Trophoblast cell (in vitro differentiated cells and primary cell): ENCODE measurements at regions not wholly inside any gene's neighbourhood (a gene's known extent, or its start where the extent isn't known, plus 50 kb on each side); places are given as distances from the start of the nearest gene placed in this dataset.

Source experiments
- DNase-seq, 2 donors: peaks; one replicate each; pipeline ENCODE4 v3.0.0-alpha.2; 2016
- H2AFZ ChIP-seq: 2 replicates; pipeline ENCODE4 v1.6.1; 2013; ENCODE audit warnings: low read length, moderate library complexity, mild to moderate bottlenecking; ENCODE audit not compliant: insufficient read depth, poor library complexity
- H2AK5ac ChIP-seq: 2 replicates; pipeline ENCODE4 v1.6.1; 2013; ENCODE audit warnings: mild to moderate bottlenecking, low read length
- H2BK120ac ChIP-seq: 2 replicates; pipeline ENCODE4 v1.6.1; 2013; ENCODE audit warnings: low read length, mild to moderate bottlenecking, moderate library complexity; ENCODE audit not compliant: insufficient read depth, poor library complexity
- H2BK12ac ChIP-seq: 2 replicates; pipeline ENCODE4 v1.6.1; 2013; ENCODE audit warnings: mild to moderate bottlenecking, low read length, moderate library complexity
- H2BK5ac ChIP-seq: 2 replicates; pipeline ENCODE4 v1.6.1; 2013; ENCODE audit warnings: low read length, low read depth, moderate library complexity, mild to moderate bottlenecking; ENCODE audit not compliant: poor library complexity
- H3K14ac ChIP-seq: 2 replicates; pipeline ENCODE4 v1.6.1; 2013; ENCODE audit warnings: mild to moderate bottlenecking, low read length
- H3K18ac ChIP-seq: 2 replicates; pipeline ENCODE4 v1.6.1; 2013; ENCODE audit warnings: mild to moderate bottlenecking, low read length
- H3K23ac ChIP-seq: 2 replicates; pipeline ENCODE4 v1.6.1; 2013; ENCODE audit warnings: low read length
- H3K27ac ChIP-seq: 2 replicates; pipeline ENCODE4 v1.5.1; 2013; ENCODE audit warnings: low read depth, mild to moderate bottlenecking, inconsistent platforms, low read length, moderate library complexity
- H3K27me3 ChIP-seq: 2 replicates; pipeline ENCODE4 v1.6.1; 2013; ENCODE audit warnings: inconsistent platforms, mild to moderate bottlenecking, low read length, moderate library complexity; ENCODE audit not compliant: insufficient read depth
- H3K36me3 ChIP-seq, 2 experiments: 1 replicate in 1 of 2; 2 replicates in 1 of 2; pipeline ENCODE4 v1.6.1; 2013; ENCODE audit warnings: low read length in 2 of 2, mild to moderate bottlenecking in 2 of 2, moderate library complexity in 1 of 2; ENCODE audit not compliant: insufficient read depth in 2 of 2, control insufficient read depth in 1 of 2
- H3K4ac ChIP-seq: 2 replicates; pipeline ENCODE4 v1.6.1; 2013; ENCODE audit warnings: low read depth, mild to moderate bottlenecking, low read length, moderate library complexity
- H3K4me1 ChIP-seq, 2 experiments: 1 replicate in 1 of 2; 2 replicates in 1 of 2; pipeline ENCODE4 v1.6.1; 2013; ENCODE audit warnings: low read length in 2 of 2, mild to moderate bottlenecking in 2 of 2, moderate library complexity in 1 of 2; ENCODE audit not compliant: insufficient read depth in 2 of 2, control insufficient read depth in 1 of 2
- H3K4me2 ChIP-seq: 2 replicates; pipeline ENCODE4 v1.6.1; 2013; ENCODE audit warnings: inconsistent platforms, mild to moderate bottlenecking, low read length, moderate library complexity
- H3K4me3 ChIP-seq: 2 replicates; pipeline ENCODE4 v1.5.1; 2013; ENCODE audit warnings: mild to moderate bottlenecking, low read depth, low read length, inconsistent platforms
- H3K79me1 ChIP-seq: one replicate; pipeline ENCODE4 v1.6.1; 2013; ENCODE audit warnings: low read length
- H3K79me2 ChIP-seq: 2 replicates; pipeline ENCODE4 v1.6.1; 2013; ENCODE audit warnings: low read length, mild to moderate bottlenecking; ENCODE audit not compliant: control insufficient read depth, insufficient read depth, poor library complexity
- H3K9ac ChIP-seq: 2 replicates; pipeline ENCODE4 v1.6.1; 2013; ENCODE audit warnings: mild to moderate bottlenecking, low read length
- H3K9me3 ChIP-seq: 2 replicates; pipeline ENCODE4 v1.6.1; 2013; ENCODE audit warnings: low read depth, mild to moderate bottlenecking, control low read depth, inconsistent platforms, low read length; ENCODE audit not compliant: insufficient read depth
- H4K12ac ChIP-seq: 2 replicates; pipeline ENCODE4 v1.6.1; 2013; ENCODE audit warnings: low read depth, mild to moderate bottlenecking, low read length, moderate library complexity
- H4K8ac ChIP-seq: 2 replicates; pipeline ENCODE4 v1.6.1; 2013; ENCODE audit warnings: low read depth, mild to moderate bottlenecking, low read length, moderate library complexity
- H4K91ac ChIP-seq: one replicate; pipeline ENCODE4 v1.6.1; 2013; ENCODE audit warnings: low read depth, mild to moderate bottlenecking, low read length, moderate library complexity
- WGBS: extraction: QIAGEN DNeasy Blood & Tissue Kit; methylation state at CpG from one replicate; pipeline ENCODE4 v1.1.7; 2013; ENCODE audit warnings: missing lambda C conversion rate; ENCODE audit not compliant: insufficient read length, insufficient coverage; ENCODE audit errors: extremely low coverage; 5-methylcytosine and 5-hydroxymethylcytosine counted together

DNA sequence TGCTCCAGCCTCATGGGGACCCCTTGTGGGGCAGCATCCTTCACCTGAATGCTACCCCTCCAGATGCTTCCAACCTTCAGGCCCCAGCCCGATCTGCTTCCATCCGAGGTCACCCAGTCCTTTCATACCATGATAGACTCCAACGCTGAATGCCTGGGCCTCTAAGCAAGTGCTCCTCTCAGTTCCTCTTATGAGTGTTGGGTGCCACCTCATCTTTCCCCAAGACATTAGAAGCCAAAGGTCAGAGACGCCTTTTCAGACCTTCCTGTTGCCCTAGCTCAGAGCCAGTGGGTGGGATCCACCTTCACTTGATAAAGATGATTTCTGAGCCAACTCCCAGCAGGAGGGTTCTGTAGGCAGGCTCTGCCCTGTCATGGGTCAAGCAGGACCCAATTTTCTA lies 174.5 kb upstream of the MGAT5 start:
- Histone ChIP-seq H3K9me3 (peaks cover 3% of the 10 kb centered on the region), H2BK120ac (no peak overlapping the region), H4K8ac (no peak overlapping the region), H2BK12ac (no peak overlapping the region), H2BK5ac (no peak overlapping the region), H3K4me2 (no peak overlapping the region), H4K91ac (no peak overlapping the region), H3K27ac (no peak overlapping the region), H3K23ac (no peak overlapping the region), H3K18ac (no peak overlapping the region), H3K4ac (no peak overlapping the region), H3K9ac (no peak overlapping the region), H3K4me1 (peaks cover 0 to 6% of the 10 kb centered on the region in 2 experiments), H3K79me2 (no peaks in the 10 kb centered on the region), H3K27me3 (no peaks in the 10 kb centered on the region), H3K14ac (no peak overlapping the region), H3K4me3 (no peak overlapping the region), H4K12ac (no peak overlapping the region), H3K79me1 (no peaks in the 10 kb centered on the region), H2AK5ac (no peak overlapping the region), H2AFZ (no peak overlapping the region), H3K36me3 (no peaks in the 10 kb centered on the region)
- no CpG with 5 or more reads among the region's 4 CpGs for WGBS
- no peak for DNase-seq

- no peaks in the 10 kb centered on the region for H3K27me3 ChIP-seq
- H3K36me3 ChIP-seq = no peaks in the 10 kb centered on the region
- H2BK120ac ChIP-seq = no peak overlapping the region
- no peak overlapping the region for H3K14ac ChIP-seq
- H3K9me3 ChIP-seq = no peaks in the 10 kb centered on the region
- no peak overlapping the region for H3K4ac ChIP-seq
- no peak overlapping the region for H3K27ac ChIP-seq
- peaks cover 0 to 6% of the 10 kb centered on the region in 2 experiments for H3K4me1 ChIP-seq
- no peak overlapping the region for H3K18ac ChIP-seq
- no peaks in the 10 kb centered on the region for H3K79me1 ChIP-seq
- no peak overlapping the region for H3K4me2 ChIP-seq
- no peak overlapping the region for H3K23ac ChIP-seq
- H2BK12ac ChIP-seq = no peak overlapping the region
- H2AK5ac ChIP-seq = no peak overlapping the region
- WGBS = no CpG with 5 or more reads among the region's 7 CpGs
- H3K4me3 ChIP-seq = no peak overlapping the region
- no peak overlapping the region for H2BK5ac ChIP-seq
- H3K9ac ChIP-seq = no peak overlapping the region
- H4K12ac ChIP-seq = no peak overlapping the region
- no peaks in the 10 kb centered on the region for H3K79me2 ChIP-seq
- H4K91ac ChIP-seq = no peak overlapping the region
- DNase-seq = peak; percentile 23 to 50
- H4K8ac ChIP-seq = no peak overlapping the region
- no peak overlapping the region for H2AFZ ChIP-seq
Measured at GRCh38 chr2:134080386-134081089, 173.3 kb upstream of the MGAT5 start.

GRCh38 chr2:134081238-134081938 lies 172.5 kb upstream of the MGAT5 start:
- Histone ChIP-seq H2BK120ac (no peak overlapping the region), H3K23ac (no peak overlapping the region), H4K91ac (no peak overlapping the region), H2BK12ac (no peak overlapping the region), H3K79me2 (no peaks in the 10 kb centered on the region), H4K8ac (no peak overlapping the region), H3K27ac (no peak overlapping the region), H3K14ac (no peak overlapping the region), H3K79me1 (no peaks in the 10 kb centered on the region), H4K12ac (no peak overlapping the region), H3K4me3 (no peak overlapping the region), H2AFZ (no peak overlapping the region), H3K36me3 (no peaks in the 10 kb centered on the region), H3K27me3 (no peaks in the 10 kb centered on the region), H2BK5ac (no peak overlapping the region), H3K18ac (no peak overlapping the region), H3K4me1 (peaks cover 0 to 6% of the 10 kb centered on the region in 2 experiments), H3K4me2 (no peak overlapping the region), H2AK5ac (no peak overlapping the region), H3K9ac (no peak overlapping the region), H3K4ac (no peak overlapping the region), H3K9me3 (no peaks in the 10 kb centered on the region)
- WGBS = no CpG with 5 or more reads among the region's 8 CpGs
- peak in 1 of 2 donors; percentile 47 for DNase-seq

GRCh38 chr2:134083548-134083947 lies 170.3 kb upstream of the MGAT5 start:
- no peaks in the 10 kb centered on the region for H3K36me3 ChIP-seq
- H3K27me3 ChIP-seq = no peaks in the 10 kb centered on the region
- no peaks in the 10 kb centered on the region for H3K79me1 ChIP-seq
- no peak overlapping the region for H2BK12ac ChIP-seq
- no peak overlapping the region for H3K23ac ChIP-seq
- no peak overlapping the region for H4K8ac ChIP-seq
- no peak overlapping the region for H3K14ac ChIP-seq
- DNase-seq = peak; percentile 29 to 50
- WGBS = no CpG with 5 or more reads among the region's 5 CpGs
- H2AFZ ChIP-seq = no peak overlapping the region
- H4K91ac ChIP-seq = no peak overlapping the region
- H2BK120ac ChIP-seq = no peak overlapping the region
- no peaks in the 10 kb centered on the region for H3K79me2 ChIP-seq
- no peak overlapping the region for H3K9ac ChIP-seq
- no peak overlapping the region for H2AK5ac ChIP-seq
- H3K4me1 ChIP-seq = peaks cover 0 to 9% of the 10 kb centered on the region in 2 experiments
- H2BK5ac ChIP-seq = no peak overlapping the region
- H3K4me3 ChIP-seq = no peak overlapping the region
- no peak overlapping the region for H3K4ac ChIP-seq
- H3K4me2 ChIP-seq = no peak overlapping the region
- no peak overlapping the region for H3K18ac ChIP-seq
- no peak overlapping the region for H3K27ac ChIP-seq
- H3K9me3 ChIP-seq = no peaks in the 10 kb centered on the region
- no peak overlapping the region for H4K12ac ChIP-seq
